HEK293 (cell line): ENCODE measurements at regions not wholly inside any gene's neighbourhood (a gene's known extent, or its start where the extent isn't known, plus 50 kb on each side); places are given as distances from the start of the nearest gene placed in this dataset.

Experiments used
- CTCF ChIA-PET: fragments of 350-600 bp; formaldehyde crosslinking; extraction: SDS; loops from one replicate; lab custom pipeline; 2021; ENCODE audit warnings: antibody characterized with exemption; lab: Yijun Ruan, JAX
- POLR2A ChIA-PET: fragments of 300-600 bp; formaldehyde crosslinking; extraction: SDS; loops from one replicate; lab custom pipeline; 2020; ENCODE audit warnings: antibody characterized with exemption, inconsistent platforms; lab: Yijun Ruan, JAX
- H3K27ac ChIP-seq: fragments of 200-500 bp; sonication (Bioruptor generic); 2 replicates; pipeline ENCODE4 v1.5.1; 2014; ENCODE audit warnings: low read depth, low read length, control low read depth, inconsistent platforms; ENCODE audit errors: extremely low read depth
- H3K36me3 ChIP-seq, 2 experiments: fragments of 200-500 bp in 1 of 2; sonication (Bioruptor generic) in 1 of 2; 1 replicate in 1 of 2; 2 replicates in 1 of 2; pipeline ENCODE4 v1.5.1; 2014 to 2017; ENCODE audit warnings: inconsistent platforms in 2 of 2, low read length in 2 of 2; ENCODE audit not compliant: control insufficient read depth in 2 of 2, insufficient read depth in 1 of 2
- H3K4me1 ChIP-seq: fragments of 200-500 bp; sonication (Bioruptor generic); 2 replicates; pipeline ENCODE4 v1.5.1; 2014; ENCODE audit warnings: mild to moderate bottlenecking, low read length, inconsistent platforms; ENCODE audit not compliant: control insufficient read depth, insufficient read depth
- H3K4me3 ChIP-seq: 2 replicates; pipeline ENCODE4 v1.5.1; 2011; ENCODE audit warnings: low read depth, mild to moderate bottlenecking, control low read depth, low read length, moderate library complexity
- H3K9me3 ChIP-seq: fragments of 200-500 bp; sonication (Bioruptor generic); 2 replicates; pipeline ENCODE4 v1.5.1; 2014; ENCODE audit warnings: low read depth, low read length, inconsistent platforms; ENCODE audit not compliant: control insufficient read depth, insufficient read depth
- BCL11B ChIP-seq: fragments of 450-650 bp; formaldehyde crosslinking; IDR thresholded peaks from 2 replicates; pipeline ENCODE4 v1.5.1; 2016; ENCODE audit warnings: low read depth, missing biosample characterization, missing genetic modification characterization
- EGR2 ChIP-seq: fragments of 450-650 bp; formaldehyde crosslinking; IDR thresholded peaks from 2 replicates; pipeline ENCODE4 v1.5.1; 2016; ENCODE audit warnings: low read depth, missing biosample characterization, missing genetic modification characterization
- FEZF1 ChIP-seq: fragments of 450-650 bp; formaldehyde crosslinking; IDR thresholded peaks from 2 replicates; pipeline ENCODE4 v1.5.1; 2016; ENCODE audit warnings: missing biosample characterization, missing genetic modification characterization
- PRDM1 ChIP-seq: fragments of 450-650 bp; formaldehyde crosslinking; IDR thresholded peaks from 2 replicates; pipeline ENCODE4; 2016; ENCODE audit warnings: missing biosample characterization, missing genetic modification characterization
- ZBTB20 ChIP-seq: fragments of 450-650 bp; formaldehyde crosslinking; IDR thresholded peaks from 2 replicates; pipeline ENCODE4 v1.5.1; 2016; ENCODE audit warnings: missing biosample characterization, missing genetic modification characterization
- ZBTB44 ChIP-seq: fragments of 450-650 bp; IDR thresholded peaks from 2 replicates; pipeline ENCODE4 v1.5.1; 2018; ENCODE audit warnings: missing biosample characterization, mild to moderate bottlenecking, missing genetic modification characterization
- ZBTB48 ChIP-seq: fragments of 450-650 bp; formaldehyde crosslinking; IDR thresholded peaks from 2 replicates; pipeline ENCODE4 v1.5.1; 2016; ENCODE audit warnings: missing biosample characterization, missing genetic modification characterization
- ZFP69B ChIP-seq: fragments of 450-650 bp; formaldehyde crosslinking; IDR thresholded peaks from 2 replicates; pipeline ENCODE4 v1.5.1; 2016; ENCODE audit warnings: missing biosample characterization, missing genetic modification characterization
- ZNF114 ChIP-seq: fragments of 450-650 bp; formaldehyde crosslinking; IDR thresholded peaks from 2 replicates; pipeline ENCODE4 v1.5.0; 2017; ENCODE audit warnings: missing biosample characterization, missing genetic modification characterization
- ZNF138 ChIP-seq: fragments of 450-650 bp; formaldehyde crosslinking; IDR thresholded peaks from 2 replicates; pipeline ENCODE4 v1.5.1; 2016; ENCODE audit warnings: missing biosample characterization, missing genetic modification characterization, borderline replicate concordance
- ZNF2 ChIP-seq: fragments of 450-650 bp; formaldehyde crosslinking; IDR thresholded peaks from 2 replicates; pipeline ENCODE4 v1.5.1; 2016; ENCODE audit warnings: missing biosample characterization, missing genetic modification characterization
- ZNF433 ChIP-seq: fragments of 450-650 bp; formaldehyde crosslinking; IDR thresholded peaks from 2 replicates; pipeline ENCODE4 v1.5.1; 2016; ENCODE audit warnings: missing biosample characterization, missing genetic modification characterization, low read depth
- ZNF518A ChIP-seq: fragments of 450-650 bp; formaldehyde crosslinking; conservative IDR thresholded peaks from 2 replicates; pipeline ENCODE4 v1.5.1; 2016; ENCODE audit warnings: low read depth, missing biosample characterization, missing genetic modification characterization
- ZNF571 ChIP-seq: fragments of 450-650 bp; formaldehyde crosslinking; IDR thresholded peaks from 2 replicates; pipeline ENCODE4 v1.5.0; 2017; ENCODE audit warnings: missing biosample characterization, missing genetic modification characterization
- ZNF600 ChIP-seq: fragments of 450-650 bp; formaldehyde crosslinking; IDR thresholded peaks from 2 replicates; pipeline ENCODE4 v1.5.1; 2016; ENCODE audit warnings: missing biosample characterization, missing genetic modification characterization
- ZNF610 ChIP-seq: fragments of 450-650 bp; formaldehyde crosslinking; IDR thresholded peaks from 2 replicates; pipeline ENCODE4 v1.5.1; 2016; ENCODE audit warnings: missing biosample characterization, missing genetic modification characterization, borderline replicate concordance
- ZNF629 ChIP-seq: fragments of 450-650 bp; formaldehyde crosslinking; IDR thresholded peaks from 2 replicates; pipeline ENCODE4 v1.5.1; 2017; ENCODE audit warnings: missing biosample characterization, missing genetic modification characterization
- ZNF677 ChIP-seq: fragments of 450-650 bp; IDR thresholded peaks from 2 replicates; pipeline ENCODE4 v1.5.0; 2018; ENCODE audit warnings: missing biosample characterization, mild to moderate bottlenecking, missing genetic modification characterization, moderate library complexity
- ZNF76 ChIP-seq: fragments of 450-650 bp; formaldehyde crosslinking; IDR thresholded peaks from 2 replicates; pipeline ENCODE4; 2016; ENCODE audit warnings: low read depth, missing biosample characterization, missing genetic modification characterization, borderline replicate concordance
- ZNF776 ChIP-seq: fragments of 450-650 bp; formaldehyde crosslinking; IDR thresholded peaks from 2 replicates; pipeline ENCODE4 v1.5.0; 2017; ENCODE audit warnings: missing biosample characterization, missing genetic modification characterization, borderline replicate concordance
- ZNF792 ChIP-seq: fragments of 450-650 bp; formaldehyde crosslinking; IDR thresholded peaks from 2 replicates; pipeline ENCODE4 v1.5.1; 2016; ENCODE audit warnings: missing biosample characterization, missing genetic modification characterization
- ZNF830 ChIP-seq: fragments of 450-650 bp; IDR thresholded peaks from 2 replicates; pipeline ENCODE4 v1.5.0; 2018; ENCODE audit warnings: missing biosample characterization, missing genetic modification characterization, low read depth, mild to moderate bottlenecking, moderate library complexity
- ZSCAN4 ChIP-seq: fragments of 450-650 bp; formaldehyde crosslinking; IDR thresholded peaks from 2 replicates; pipeline ENCODE4 v1.5.1; 2017; ENCODE audit warnings: missing biosample characterization, missing genetic modification characterization
- TF ChIP-seq, protein P1 (sequence below): IDR thresholded peaks from 2 replicates; pipeline ENCODE4 v1.6.1; 2011; ENCODE audit warnings: mild to moderate bottlenecking, low read depth, low read length, borderline replicate concordance
- TF ChIP-seq, protein P2 (sequence below): sonication (generic); formaldehyde crosslinking; IDR thresholded peaks from 2 replicates; pipeline ENCODE4 v1.8.1; 2022; ENCODE audit warnings: mild to moderate bottlenecking, moderate library complexity, missing genetic modification reagents

DNA sequence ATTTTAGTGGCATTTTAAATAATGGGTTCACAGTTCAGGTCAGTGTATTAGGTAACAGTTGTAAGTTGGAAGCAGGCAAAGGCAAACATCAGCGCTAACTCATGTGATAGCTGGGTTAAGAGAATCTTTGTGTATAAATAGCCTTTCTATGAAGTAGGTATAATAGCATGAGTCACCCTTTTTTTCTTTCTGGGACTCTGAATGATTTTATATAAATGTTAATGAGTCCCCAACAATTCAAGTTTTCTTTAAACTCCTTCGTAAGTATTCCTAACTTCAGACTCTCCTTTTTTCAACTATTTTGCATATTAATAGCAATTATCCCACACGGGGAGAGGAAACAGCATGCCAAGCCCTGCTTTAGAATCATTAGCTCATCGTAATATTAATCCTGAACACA is 384.3 kb downstream of the PIK3C3 start:
- Histone ChIP-seq H3K36me3 (no peaks in the 10 kb centered on the region), H3K4me3 (no peak overlapping the region), H3K9me3 (no peaks in the 10 kb centered on the region), H3K4me1 (no peaks in the 10 kb centered on the region), H3K27ac (no peak overlapping the region)
- ChIA-PET CTCF (no interaction called here), POLR2A (no interaction called here)
- TF ChIP-seq ZFP69B (tag by site-specific recombination) (no peak), ZNF571 (tag by site-specific recombination) (no peak), ZNF433 (tag by site-specific recombination) (no peak), ZNF138 (no peak), ZNF600 (tag by site-specific recombination) (no peak), ZBTB44 (tag by site-specific recombination) (no peak), PRDM1 (tag by site-specific recombination) (no peak), ZNF114 (tag by site-specific recombination) (no peak), BCL11B (tag by site-specific recombination) (no peak), ZNF776 (no peak)
- TF ChIP-seq, protein P1, sequence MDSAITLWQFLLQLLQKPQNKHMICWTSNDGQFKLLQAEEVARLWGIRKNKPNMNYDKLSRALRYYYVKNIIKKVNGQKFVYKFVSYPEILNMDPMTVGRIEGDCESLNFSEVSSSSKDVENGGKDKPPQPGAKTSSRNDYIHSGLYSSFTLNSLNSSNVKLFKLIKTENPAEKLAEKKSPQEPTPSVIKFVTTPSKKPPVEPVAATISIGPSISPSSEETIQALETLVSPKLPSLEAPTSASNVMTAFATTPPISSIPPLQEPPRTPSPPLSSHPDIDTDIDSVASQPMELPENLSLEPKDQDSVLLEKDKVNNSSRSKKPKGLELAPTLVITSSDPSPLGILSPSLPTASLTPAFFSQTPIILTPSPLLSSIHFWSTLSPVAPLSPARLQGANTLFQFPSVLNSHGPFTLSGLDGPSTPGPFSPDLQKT, result no peak
- TF ChIP-seq, protein P2, sequence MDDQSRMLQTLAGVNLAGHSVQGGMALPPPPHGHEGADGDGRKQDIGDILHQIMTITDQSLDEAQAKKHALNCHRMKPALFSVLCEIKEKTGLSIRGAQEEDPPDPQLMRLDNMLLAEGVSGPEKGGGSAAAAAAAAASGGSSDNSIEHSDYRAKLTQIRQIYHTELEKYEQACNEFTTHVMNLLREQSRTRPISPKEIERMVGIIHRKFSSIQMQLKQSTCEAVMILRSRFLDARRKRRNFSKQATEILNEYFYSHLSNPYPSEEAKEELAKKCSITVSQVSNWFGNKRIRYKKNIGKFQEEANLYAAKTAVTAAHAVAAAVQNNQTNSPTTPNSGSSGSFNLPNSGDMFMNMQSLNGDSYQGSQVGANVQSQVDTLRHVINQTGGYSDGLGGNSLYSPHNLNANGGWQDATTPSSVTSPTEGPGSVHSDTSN (CRISPR knock-in tag), result no peak

DNA sequence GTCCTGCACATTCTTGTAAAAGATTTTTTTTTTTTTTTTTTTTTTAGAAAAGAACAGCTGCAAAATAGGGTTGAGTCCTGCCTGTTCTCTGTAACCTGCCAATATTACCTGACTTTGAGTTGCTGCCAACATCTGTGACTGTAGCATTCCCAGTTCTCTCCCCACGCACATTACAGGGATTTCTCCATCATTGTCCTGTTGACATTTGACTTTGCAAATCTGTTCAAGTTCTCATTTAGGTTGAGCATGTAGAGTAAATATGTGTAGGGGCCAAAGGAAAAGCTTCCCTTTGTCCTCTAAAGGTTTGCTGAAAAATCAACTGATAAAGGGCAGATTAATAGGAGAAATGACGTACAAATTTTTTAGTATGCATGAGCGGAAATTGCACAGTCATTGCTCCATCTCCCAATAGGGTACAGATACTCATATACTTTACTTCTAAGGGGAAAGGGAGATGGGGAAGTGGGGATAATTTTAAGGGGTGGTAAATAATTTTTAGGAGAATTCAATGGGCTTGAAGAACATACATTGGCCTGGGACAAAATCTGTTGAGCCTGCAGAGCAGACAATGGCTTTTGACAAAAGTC is 385.5 kb downstream of the PIK3C3 start:
- Histone ChIP-seq H3K4me3 (no peak overlapping the region), H3K4me1 (no peaks in the 10 kb centered on the region), H3K27ac (no peak overlapping the region), H3K9me3 (no peaks in the 10 kb centered on the region), H3K36me3 (no peaks in the 10 kb centered on the region)
- POLR2A ChIA-PET, result no interaction called here
- CTCF ChIA-PET, result interaction anchor here (0.6 kb wide), 1 partner anchor 266 kb away, joined by 3 read pairs; no protein-coding TSS in a partner anchor
- no peak for TF ChIP-seq ZNF677 (tag by site-specific recombination)
- no peak for TF ChIP-seq FEZF1
- no peak for TF ChIP-seq ZNF76 (tag by site-specific recombination)
- no peak for TF ChIP-seq ZNF610 (tag by site-specific recombination)
- TF ChIP-seq ZSCAN4 (tag by site-specific recombination), result no peak
- TF ChIP-seq ZNF518A (tag by site-specific recombination), result no peak
- TF ChIP-seq, protein P2 (CRISPR knock-in tag), result no peak
- TF ChIP-seq ZBTB48 (tag by site-specific recombination), result no peak
- no peak for TF ChIP-seq ZNF629 (tag by site-specific recombination)
- TF ChIP-seq ZBTB20 (tag by site-specific recombination), result no peak
- no peak for TF ChIP-seq ZNF830 (tag by site-specific recombination)
- no peak for TF ChIP-seq ZNF2
- TF ChIP-seq ZNF792 (tag by site-specific recombination), result no peak
- TF ChIP-seq EGR2, result no peak
